AG04449 (cell line): ENCODE measurements at regions not wholly inside any gene's neighbourhood (a gene's known extent, or its start where the extent isn't known, plus 50 kb on each side); places are given as distances from the start of the nearest gene placed in this dataset.
A peak's percentile ranks its signal among the peaks of the same experiment; 100 is the strongest.

Source experiments
- CTCF ChIA-PET: fragments of 350-600 bp; formaldehyde crosslinking; extraction: SDS; loops from one replicate; lab custom pipeline; 2021; ENCODE audit warnings: antibody characterized with exemption; lab: Yijun Ruan, JAX
- POLR2A ChIA-PET: fragments of 400-600, 350-600 bp; formaldehyde crosslinking; extraction: SDS; loops from one replicate; lab custom pipeline; 2020; ENCODE audit warnings: antibody characterized with exemption, inconsistent platforms; lab: Yijun Ruan, JAX
- DNase-seq: peaks from one replicate; pipeline ENCODE4 v3.0.0-alpha.2; 2010; ENCODE audit warnings: low read depth, low spot score
- H3K4me3 ChIP-seq: 2 replicates; pipeline ENCODE4 v1.5.1; 2011; ENCODE audit warnings: low read depth, mild to moderate bottlenecking, control low read depth, low read length
- TF ChIP-seq, protein P1 (sequence below): IDR thresholded peaks from one replicate; pipeline ENCODE4 v1.5.1; 2011; ENCODE audit warnings: mild to moderate bottlenecking, moderate library complexity, low read length, control low read depth, inconsistent platforms; ENCODE audit not compliant: insufficient read depth; ENCODE audit errors: missing control alignments

- ChIA-PET POLR2A (no interaction called here), CTCF (interaction anchor here (1.1 to 1.4 kb wide), 2 partner anchors 30 to 281 kb away, joined by 3 read pairs; no protein-coding TSS in a partner anchor)
- DNase-seq: no peak
- TF ChIP-seq, protein P1, sequence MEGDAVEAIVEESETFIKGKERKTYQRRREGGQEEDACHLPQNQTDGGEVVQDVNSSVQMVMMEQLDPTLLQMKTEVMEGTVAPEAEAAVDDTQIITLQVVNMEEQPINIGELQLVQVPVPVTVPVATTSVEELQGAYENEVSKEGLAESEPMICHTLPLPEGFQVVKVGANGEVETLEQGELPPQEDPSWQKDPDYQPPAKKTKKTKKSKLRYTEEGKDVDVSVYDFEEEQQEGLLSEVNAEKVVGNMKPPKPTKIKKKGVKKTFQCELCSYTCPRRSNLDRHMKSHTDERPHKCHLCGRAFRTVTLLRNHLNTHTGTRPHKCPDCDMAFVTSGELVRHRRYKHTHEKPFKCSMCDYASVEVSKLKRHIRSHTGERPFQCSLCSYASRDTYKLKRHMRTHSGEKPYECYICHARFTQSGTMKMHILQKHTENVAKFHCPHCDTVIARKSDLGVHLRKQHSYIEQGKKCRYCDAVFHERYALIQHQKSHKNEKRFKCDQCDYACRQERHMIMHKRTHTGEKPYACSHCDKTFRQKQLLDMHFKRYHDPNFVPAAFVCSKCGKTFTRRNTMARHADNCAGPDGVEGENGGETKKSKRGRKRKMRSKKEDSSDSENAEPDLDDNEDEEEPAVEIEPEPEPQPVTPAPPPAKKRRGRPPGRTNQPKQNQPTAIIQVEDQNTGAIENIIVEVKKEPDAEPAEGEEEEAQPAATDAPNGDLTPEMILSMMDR: no peak
- no peak overlapping the region for H3K4me3 ChIP-seq
Measured at GRCh38 chr3:44050101-44050500, 191.6 kb upstream of the TOPAZ1 start.

DNA sequence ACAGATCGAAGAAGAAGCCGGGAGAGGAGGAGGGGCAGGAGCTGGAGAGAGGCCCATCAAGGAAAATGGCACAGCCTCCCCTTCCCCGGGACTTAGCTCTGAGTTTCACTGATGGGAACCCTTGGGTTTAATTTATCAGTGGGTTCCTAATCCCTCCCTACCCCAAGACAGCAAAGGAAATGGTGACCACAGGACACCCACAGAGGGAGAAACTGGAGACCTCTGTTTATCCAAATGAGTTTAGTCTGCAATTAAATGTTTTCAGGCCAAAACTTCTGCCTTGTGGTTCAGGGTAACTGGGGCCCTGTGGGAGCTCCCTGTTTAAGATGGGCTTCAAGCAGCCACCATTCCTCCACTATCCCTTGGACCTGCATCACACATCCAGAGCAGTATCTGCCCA is 190.8 kb upstream of the TOPAZ1 start:
- TF ChIP-seq, protein P1: no peak
- no peak for DNase-seq
- POLR2A ChIA-PET: no interaction called here
- H3K4me3 ChIP-seq: no peak overlapping the region
- CTCF ChIA-PET: interaction anchor here (1.1 to 1.4 kb wide), 2 partner anchors 31 to 282 kb away, joined by 3 read pairs; no protein-coding TSS in a partner anchor

DNA sequence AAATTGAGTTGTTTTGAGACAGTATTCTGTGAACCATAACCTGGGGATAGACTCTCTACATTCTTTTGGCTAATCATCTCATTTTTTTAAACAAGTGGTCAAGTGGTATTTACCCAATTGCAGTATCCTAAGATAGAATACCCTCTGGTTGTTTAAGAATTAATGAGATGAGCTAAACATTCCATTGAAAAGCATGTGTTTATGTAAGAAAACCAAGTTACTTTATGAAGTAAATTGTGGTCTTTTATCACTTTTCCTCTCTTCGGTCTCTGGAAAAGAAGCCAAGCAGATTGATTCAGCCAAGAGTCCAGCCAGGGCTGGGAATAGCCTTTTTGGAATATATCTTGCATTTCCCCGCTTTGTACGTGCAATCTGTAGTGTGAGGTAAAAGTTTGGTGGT is 185.7 kb upstream of the TOPAZ1 start:
- CTCF ChIA-PET: interaction anchor here (1.0 kb wide), 1 partner anchor 19 kb away, joined by 3 read pairs; no protein-coding TSS in a partner anchor
- POLR2A ChIA-PET: no interaction called here
- H3K4me3 ChIP-seq: no peak overlapping the region
- peak; percentile 70 for DNase-seq
- TF ChIP-seq, protein P1: no peak

GRCh38 chr3:44056446-44057240 is 185.0 kb upstream of the TOPAZ1 start:
- TF ChIP-seq, protein P1: no peak
- DNase-seq: no peak
- ChIA-PET POLR2A (no interaction called here), CTCF (interaction anchor here (0.6 to 1.0 kb wide), 2 partner anchors 20 to 27 kb away, joined by 3 read pairs; no protein-coding TSS in a partner anchor)
- H3K4me3 ChIP-seq: no peak overlapping the region

DNA sequence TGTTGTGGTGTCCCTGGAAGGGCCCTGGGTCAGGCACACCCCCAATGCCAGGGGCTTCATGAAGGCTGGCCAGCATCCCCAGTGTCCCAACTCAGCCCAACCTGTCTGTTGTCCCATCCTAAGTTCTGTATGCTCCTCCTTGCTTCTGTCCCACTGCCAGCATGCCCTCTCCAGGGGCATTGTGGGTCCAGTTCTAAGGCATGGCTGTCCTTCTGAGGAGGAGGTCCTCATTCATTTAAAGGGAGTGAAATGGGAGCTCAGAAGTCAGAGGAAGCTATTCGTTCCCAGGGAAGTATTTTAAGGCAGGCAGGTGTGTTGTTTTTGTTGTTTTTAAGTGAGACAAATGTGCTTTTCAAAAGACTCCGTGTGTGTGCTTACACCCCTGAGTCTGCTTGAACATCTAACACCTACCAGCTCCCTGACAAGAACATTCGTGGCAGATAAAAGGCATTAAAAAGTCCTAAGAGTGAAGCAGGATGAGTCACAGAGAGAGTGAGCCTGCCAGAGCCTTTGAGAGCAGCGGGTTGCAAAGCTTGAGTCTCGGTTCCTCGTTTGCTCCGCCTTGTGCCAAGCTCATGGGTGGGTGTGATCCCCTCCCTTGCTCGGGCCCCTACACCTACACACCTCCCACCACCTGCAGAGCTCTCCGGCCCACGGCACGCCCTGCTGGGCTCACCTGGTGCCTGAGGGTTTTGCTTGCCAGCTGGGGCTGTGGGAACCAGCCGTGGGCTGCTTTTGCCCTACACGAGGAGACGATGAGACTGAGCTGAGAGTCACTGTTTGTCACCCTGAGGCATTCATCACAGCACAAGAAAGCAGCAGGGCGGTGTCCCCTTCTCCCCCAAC is 183.4 kb upstream of the TOPAZ1 start:
- CTCF ChIA-PET: interaction anchor here (1.2 to 1.5 kb wide), 3 partner anchors 16 to 289 kb away, joined by 3 to 4 read pairs (median 4); no protein-coding TSS in a partner anchor
- POLR2A ChIA-PET: no interaction called here
- TF ChIP-seq, protein P1: no peak
- DNase-seq: peak; percentile 26
- H3K4me3 ChIP-seq: no peak overlapping the region
